T-helper 1 cell treated with Interleukin-12 subunit alpha and Interleukin-12 subunit beta and Interleukin-4 antibody, amounts not matched to agents 30 μg/mL and 1 μg/mL, for 36 hours (primary cell): ENCODE measurements at regions not wholly inside any gene's neighbourhood (a gene's known extent, or its start where the extent isn't known, plus 50 kb on each side); places are given as distances from the start of the nearest gene placed in this dataset.

Experiments
- H3K27ac Mint-ChIP-seq: one replicate; pipeline ENCODE4 v1.8.0; 2021; ENCODE audit warnings: mild to moderate bottlenecking, mixed read lengths
- H3K27me3 Mint-ChIP-seq: one replicate; pipeline ENCODE4 v1.8.0; 2021; ENCODE audit warnings: low read depth, mixed read lengths
- H3K36me3 Mint-ChIP-seq: one replicate; pipeline ENCODE4 v1.8.0; 2021; ENCODE audit warnings: low read depth, mixed read lengths
- H3K4me1 Mint-ChIP-seq: one replicate; pipeline ENCODE4 v1.8.0; 2021; ENCODE audit warnings: low read depth, mixed read lengths
- H3K4me3 Mint-ChIP-seq: one replicate; pipeline ENCODE4 v1.8.0; 2021; ENCODE audit warnings: mild to moderate bottlenecking, moderate library complexity, mixed read lengths
- H3K9me3 Mint-ChIP-seq: one replicate; pipeline ENCODE4 v1.8.0; 2021; ENCODE audit warnings: mixed read lengths

DNA sequence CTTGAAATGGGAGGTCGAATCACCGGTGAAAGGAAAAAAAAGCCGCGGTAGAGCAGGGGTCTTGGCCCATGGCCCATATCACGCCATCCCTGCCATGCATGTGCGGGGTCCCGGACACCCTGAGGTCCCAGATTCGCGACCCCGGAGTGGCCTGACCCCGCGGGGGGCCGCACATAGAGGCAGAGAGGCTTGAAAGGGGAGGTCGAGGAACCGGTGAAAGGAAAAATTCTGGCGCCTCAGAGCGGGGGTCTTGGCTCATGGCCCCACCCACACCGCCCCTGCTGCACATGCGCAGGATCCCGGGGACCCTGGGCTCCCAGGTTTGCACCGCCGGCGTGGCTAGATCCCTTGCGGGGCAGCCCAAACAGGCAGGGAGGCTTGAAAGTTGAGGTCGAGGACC lies 319.8 kb downstream of the ALG10 start:
- H3K27me3 Mint-ChIP-seq: no peaks in the 10 kb centered on the region
- H3K4me1 Mint-ChIP-seq: no peaks in the 10 kb centered on the region
- no peaks in the 10 kb centered on the region for H3K36me3 Mint-ChIP-seq
- H3K9me3 Mint-ChIP-seq: peaks cover 7% of the 10 kb centered on the region
- H3K27ac Mint-ChIP-seq: no peak overlapping the region
- H3K4me3 Mint-ChIP-seq: no peak overlapping the region

DNA sequence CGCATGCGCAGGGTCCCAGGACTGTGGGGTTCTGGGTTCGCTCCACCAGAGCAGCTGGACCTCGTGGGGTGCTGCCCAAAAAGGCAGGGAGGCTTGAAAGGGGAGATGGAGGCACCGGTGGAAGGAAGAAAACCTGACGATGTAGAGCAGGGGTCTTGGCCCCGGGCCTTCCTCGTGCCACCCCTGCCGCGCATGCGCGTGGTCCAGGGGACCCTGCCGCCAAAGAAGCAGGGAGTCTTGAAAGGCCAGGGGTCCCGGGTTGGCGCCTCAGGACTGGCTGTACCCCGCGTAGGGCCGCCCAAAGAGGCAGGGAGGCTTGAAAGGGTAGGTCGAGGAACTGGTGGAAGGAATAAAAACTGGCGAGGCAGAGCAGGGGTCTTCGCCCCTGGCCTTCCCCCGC lies 321.0 kb downstream of the ALG10 start:
- no peaks in the 10 kb centered on the region for H3K27me3 Mint-ChIP-seq

GRCh38 chr12:34343766-34344165 lies 321.5 kb downstream of the ALG10 start:
- no peak overlapping the region for H3K4me3 Mint-ChIP-seq
- no peaks in the 10 kb centered on the region for H3K4me1 Mint-ChIP-seq
- H3K36me3 Mint-ChIP-seq: no peaks in the 10 kb centered on the region
- H3K27me3 Mint-ChIP-seq: no peaks in the 10 kb centered on the region
- H3K9me3 Mint-ChIP-seq: peaks cover 3% of the 10 kb centered on the region
- no peak overlapping the region for H3K27ac Mint-ChIP-seq

More for the DNA sequence above, 321.0 kb downstream of the ALG10 start:
- Mint-ChIP-seq H3K4me3 (no peak overlapping the region), H3K36me3 (no peaks in the 10 kb centered on the region), H3K27ac (no peak overlapping the region), H3K4me1 (no peaks in the 10 kb centered on the region), H3K9me3 (peaks cover 3% of the 10 kb centered on the region)

DNA sequence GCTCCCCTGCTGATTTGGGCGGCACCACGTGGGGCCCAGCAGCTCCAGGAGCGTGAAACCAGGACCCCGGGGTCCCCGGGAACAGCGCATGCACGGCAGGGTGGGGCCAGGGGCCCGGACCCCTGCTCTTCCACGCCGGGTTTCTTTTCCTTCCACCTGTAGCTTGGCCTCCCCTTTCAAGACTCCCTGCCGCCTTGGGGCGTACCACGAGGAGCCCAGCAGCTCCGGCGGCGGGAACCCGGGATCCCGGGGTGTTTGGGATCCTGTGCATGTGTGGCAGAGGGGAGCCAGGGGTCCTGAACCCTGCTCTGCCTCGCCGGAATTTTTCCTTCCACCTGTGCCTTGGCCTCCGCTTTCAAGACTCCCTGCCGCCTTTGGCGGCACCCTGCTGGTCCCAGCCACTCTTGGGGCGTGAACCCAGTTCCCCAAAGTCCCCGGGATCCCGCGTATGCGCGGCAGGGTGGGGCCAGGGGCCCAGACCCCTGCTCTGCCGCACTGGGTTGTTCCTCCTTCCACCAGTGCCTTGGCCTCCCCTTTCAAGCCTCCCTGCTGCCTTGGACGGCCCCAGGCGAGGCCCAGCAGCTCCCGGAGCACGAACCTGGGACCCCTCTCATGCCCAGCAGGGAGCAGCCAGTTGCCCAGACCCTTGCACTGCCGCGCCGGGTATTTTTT lies 322.7 kb downstream of the ALG10 start:
- Mint-ChIP-seq H3K4me1 (no peaks in the 10 kb centered on the region), H3K27ac (no peak overlapping the region), H3K9me3 (peaks cover 3% of the 10 kb centered on the region), H3K27me3 (no peaks in the 10 kb centered on the region), H3K4me3 (no peak overlapping the region), H3K36me3 (no peaks in the 10 kb centered on the region)

- Mint-ChIP-seq H3K27ac (no peak overlapping the region), H3K9me3 (peaks cover 3% of the 10 kb centered on the region), H3K4me1 (no peaks in the 10 kb centered on the region), H3K36me3 (no peaks in the 10 kb centered on the region), H3K4me3 (no peak overlapping the region), H3K27me3 (no peaks in the 10 kb centered on the region)
These were observed 323.5 kb downstream of the ALG10 start for GRCh38 chr12:34345801-34346200.

DNA sequence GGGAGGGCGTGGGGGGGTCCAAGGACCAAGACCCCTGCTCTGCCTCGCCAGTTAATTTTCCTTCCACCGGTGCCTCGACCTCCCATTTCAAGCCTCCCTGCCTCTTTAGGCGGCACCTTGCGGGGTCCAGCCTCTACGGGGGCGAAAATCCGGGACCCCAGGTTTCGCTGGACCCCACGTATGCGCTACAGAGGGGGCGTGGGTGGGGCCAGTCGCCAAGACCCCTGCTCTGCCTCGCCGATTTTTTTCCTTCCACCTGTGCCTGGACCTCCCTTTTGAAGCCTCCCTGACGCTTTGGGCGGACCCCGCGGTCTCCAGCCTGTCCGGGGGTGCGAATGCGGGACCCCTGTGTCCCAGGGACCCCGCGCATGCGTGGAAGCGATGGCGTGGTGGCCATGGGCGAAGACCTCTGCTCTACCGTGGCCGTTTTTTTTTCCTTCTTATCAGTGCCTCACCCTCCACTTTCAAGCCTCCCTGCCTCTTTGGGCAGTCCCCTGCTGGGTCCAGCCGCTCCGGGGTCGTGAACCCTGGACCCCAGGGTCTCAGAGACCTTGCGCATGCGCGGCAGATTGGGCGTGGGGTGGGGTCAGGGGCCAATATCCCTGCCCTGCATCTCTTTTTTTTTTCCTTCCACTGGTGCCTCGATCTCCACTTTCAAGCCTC lies 324.2 kb downstream of the ALG10 start:
- H3K27ac Mint-ChIP-seq: no peak overlapping the region
- peaks cover 5% of the 10 kb centered on the region for H3K9me3 Mint-ChIP-seq
- no peaks in the 10 kb centered on the region for H3K27me3 Mint-ChIP-seq
- no peaks in the 10 kb centered on the region for H3K4me1 Mint-ChIP-seq
- no peak overlapping the region for H3K4me3 Mint-ChIP-seq
- no peaks in the 10 kb centered on the region for H3K36me3 Mint-ChIP-seq

- Mint-ChIP-seq H3K36me3 (no peaks in the 10 kb centered on the region), H3K27ac (no peak overlapping the region), H3K9me3 (peaks cover 5% of the 10 kb centered on the region), H3K27me3 (no peaks in the 10 kb centered on the region), H3K4me3 (no peak overlapping the region), H3K4me1 (no peaks in the 10 kb centered on the region)
These were observed 325.1 kb downstream of the ALG10 start for GRCh38 chr12:34347367-34347766.

- Mint-ChIP-seq H3K4me3 (no peak overlapping the region), H3K27me3 (no peaks in the 10 kb centered on the region), H3K27ac (no peak overlapping the region), H3K36me3 (no peaks in the 10 kb centered on the region), H3K4me1 (no peaks in the 10 kb centered on the region), H3K9me3 (peaks cover 5% of the 10 kb centered on the region)
These were observed 325.8 kb downstream of the ALG10 start for GRCh38 chr12:34348064-34348463.

DNA sequence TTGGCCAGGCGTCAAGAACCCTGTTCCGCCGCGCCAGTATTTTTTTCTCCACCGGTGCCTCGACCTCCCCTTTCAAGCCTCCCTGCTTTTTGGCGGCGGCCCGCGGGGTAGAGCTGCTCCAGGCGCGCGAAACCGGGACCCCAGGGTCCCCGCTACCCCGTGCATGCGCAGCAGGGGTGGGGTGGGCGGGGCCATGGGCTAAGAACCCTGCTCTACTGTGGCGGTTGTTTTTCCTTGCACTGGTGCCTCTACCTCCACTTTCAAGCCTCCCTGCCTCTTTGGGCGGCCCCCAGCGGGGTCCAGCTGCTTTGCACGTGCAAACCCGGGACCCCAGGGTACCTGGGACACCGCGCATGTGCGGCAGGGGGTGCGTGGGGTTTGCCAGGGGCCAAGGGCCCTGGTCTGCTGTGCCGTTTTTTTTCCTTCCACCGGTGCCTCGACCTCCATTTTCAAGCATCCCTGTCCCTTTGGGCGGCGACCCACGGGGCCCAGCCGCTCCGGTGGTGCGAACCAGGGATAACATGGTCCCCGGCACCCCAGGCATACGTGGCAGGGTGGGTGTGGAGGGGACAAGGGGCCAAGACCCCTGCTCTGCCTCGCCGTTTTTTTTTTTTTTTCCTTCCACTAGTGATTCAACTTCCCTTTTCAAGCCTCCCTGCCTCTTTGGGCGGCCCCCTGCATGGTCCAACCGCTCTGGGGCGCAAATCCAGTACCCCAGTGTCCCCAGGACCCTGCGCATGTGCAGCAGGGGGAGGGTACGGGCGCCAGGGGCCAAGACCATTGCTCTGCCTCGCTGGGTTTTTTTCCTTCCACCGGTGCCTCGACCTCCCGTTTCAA lies 326.8 kb downstream of the ALG10 start:
- no peaks in the 10 kb centered on the region for H3K27me3 Mint-ChIP-seq
- H3K4me1 Mint-ChIP-seq: no peaks in the 10 kb centered on the region
- H3K36me3 Mint-ChIP-seq: no peaks in the 10 kb centered on the region
- H3K4me3 Mint-ChIP-seq: no peak overlapping the region
- peaks cover 5% of the 10 kb centered on the region for H3K9me3 Mint-ChIP-seq
- H3K27ac Mint-ChIP-seq: no peak overlapping the region

- no peaks in the 10 kb centered on the region for H3K36me3 Mint-ChIP-seq
- H3K4me1 Mint-ChIP-seq: no peaks in the 10 kb centered on the region
- H3K9me3 Mint-ChIP-seq: peaks cover 5% of the 10 kb centered on the region
- H3K27ac Mint-ChIP-seq: no peak overlapping the region
- H3K27me3 Mint-ChIP-seq: no peaks in the 10 kb centered on the region
- H3K4me3 Mint-ChIP-seq: no peak overlapping the region
These were observed 327.3 kb downstream of the ALG10 start for GRCh38 chr12:34349673-34349961.

GRCh38 chr12:34350092-34351041 lies 328.1 kb downstream of the ALG10 start:
- no peak overlapping the region for H3K27ac Mint-ChIP-seq
- H3K4me1 Mint-ChIP-seq: no peaks in the 10 kb centered on the region
- no peaks in the 10 kb centered on the region for H3K36me3 Mint-ChIP-seq
- no peak overlapping the region for H3K4me3 Mint-ChIP-seq
- H3K9me3 Mint-ChIP-seq: peaks cover 5% of the 10 kb centered on the region
- H3K27me3 Mint-ChIP-seq: no peaks in the 10 kb centered on the region

- Mint-ChIP-seq H3K9me3 (peaks cover 10% of the 10 kb centered on the region), H3K4me1 (no peaks in the 10 kb centered on the region), H3K27me3 (no peaks in the 10 kb centered on the region), H3K27ac (no peak overlapping the region), H3K4me3 (no peak overlapping the region), H3K36me3 (no peaks in the 10 kb centered on the region)
These were observed 329.8 kb downstream of the ALG10 start for GRCh38 chr12:34352098-34352497.

DNA sequence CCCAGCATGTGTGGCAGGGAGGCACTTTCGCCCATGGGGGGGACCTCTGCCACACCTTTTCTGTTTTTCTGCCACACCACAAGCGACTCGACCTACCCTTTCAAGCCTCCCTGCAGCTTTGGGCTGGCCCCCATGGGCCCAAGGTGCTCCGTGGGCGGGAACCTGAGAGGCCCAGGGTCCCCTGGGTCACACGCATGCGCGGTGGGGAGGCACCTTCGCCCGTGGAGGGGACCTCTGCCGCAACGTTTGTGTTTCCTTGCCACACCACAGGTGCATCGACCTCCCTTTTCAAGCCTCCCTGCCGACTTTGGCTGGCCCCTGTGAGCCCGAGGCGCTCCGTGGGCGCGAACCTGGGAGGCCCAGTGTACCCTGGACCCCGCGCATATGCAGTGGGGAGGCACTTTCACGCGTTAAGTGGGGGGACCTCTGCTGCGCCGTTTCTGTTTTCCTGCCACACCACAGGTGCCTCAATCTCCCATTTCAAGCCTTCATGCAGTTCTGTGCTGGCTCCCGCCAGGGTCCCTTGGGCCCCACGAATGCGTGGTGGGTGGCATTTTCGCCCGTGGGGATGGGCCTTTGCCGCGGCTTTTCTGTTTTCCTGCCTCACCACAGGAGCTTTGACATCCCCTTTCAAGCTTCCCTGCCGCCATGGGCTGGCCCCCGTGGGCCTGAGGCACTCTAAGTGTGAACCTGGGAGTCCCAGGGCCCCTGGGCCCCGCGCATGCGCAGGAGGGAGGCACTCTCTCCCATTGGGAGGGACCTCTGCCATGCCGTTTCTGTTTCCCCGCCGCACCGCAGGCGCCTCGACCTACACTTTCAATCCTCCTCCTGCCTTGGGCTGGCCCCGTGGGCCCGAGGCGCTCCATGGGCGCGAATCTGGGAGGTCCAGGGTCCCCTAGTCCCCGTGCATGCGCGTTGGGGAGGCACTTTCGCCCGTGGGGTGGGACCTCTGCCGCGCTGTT lies 332.2 kb downstream of the ALG10 start:
- no peaks in the 10 kb centered on the region for H3K27me3 Mint-ChIP-seq
- H3K36me3 Mint-ChIP-seq: no peaks in the 10 kb centered on the region
- H3K4me1 Mint-ChIP-seq: no peaks in the 10 kb centered on the region
- no peak overlapping the region for H3K27ac Mint-ChIP-seq
- H3K9me3 Mint-ChIP-seq: peaks cover 7% of the 10 kb centered on the region
- H3K4me3 Mint-ChIP-seq: no peak overlapping the region
